Gastroesophageal sphincter (tissue), 4 donors: ENCODE measurements at regions not wholly inside any gene's neighbourhood (a gene's known extent, or its start where the extent isn't known, plus 50 kb on each side); places are given as distances from the start of the nearest gene placed in this dataset.

Experiments used
- ATAC-seq: fragments of 150-250 bp; one replicate; pipeline ENCODE4 v1.9.1; 2016; ENCODE audit warnings: mild to moderate bottlenecking, moderate library complexity
- H3K27ac ChIP-seq, 4 donors: fragments of 200-600 bp; sonication (generic) in 3 of 4; 1 replicate in 3 of 4; 2 replicates in 1 of 4; pipeline ENCODE4 v1.5.1; 2016 to 2019
- H3K27me3 ChIP-seq: fragments of 200-600 bp; sonication (generic); one replicate; pipeline ENCODE4 v1.5.1; 2019
- H3K36me3 ChIP-seq, 2 donors: fragments of 200-600 bp; sonication (generic); one replicate each; pipeline ENCODE4 v1.5.1; 2019; ENCODE audit warnings: control low read depth in 1 of 2
- H3K4me1 ChIP-seq, 3 donors: fragments of 200-600 bp; sonication (generic); 1 replicate in 2 of 3; 2 replicates in 1 of 3; pipeline ENCODE4 v1.5.1; 2016 to 2019; ENCODE audit warnings: control low read depth in 2 of 3
- H3K4me3 ChIP-seq, 2 donors: fragments of 200-600 bp; sonication (generic); one replicate each; pipeline ENCODE4 v1.5.1; 2019; ENCODE audit warnings: mild to moderate bottlenecking in 1 of 2, moderate library complexity in 1 of 2
- H3K9me3 ChIP-seq, 3 donors: fragments of 200-600 bp; sonication (generic); one replicate each; pipeline ENCODE4 v1.5.1; 2017 to 2019; ENCODE audit warnings: control low read depth in 2 of 3
- CTCF ChIP-seq, 4 experiments: fragments of 200-600 bp in 2 of 4; fragments of 450-650 bp in 2 of 4; sonication (generic) in 1 of 4; IDR thresholded peaks; one replicate each; pipeline ENCODE4 v1.5.1; 2017 to 2019; ENCODE audit warnings: antibody characterized with exemption in 4 of 4, mild to moderate bottlenecking in 2 of 4, moderate library complexity in 2 of 4
- EP300 ChIP-seq: sonication (generic); formaldehyde crosslinking; IDR thresholded peaks from one replicate; pipeline ENCODE4 v1.6.1; 2017; ENCODE audit warnings: antibody characterized with exemption, mild to moderate bottlenecking
- POLR2A ChIP-seq, 2 donors: fragments of 450-650 bp; IDR thresholded peaks; one replicate each; pipeline ENCODE4 v1.6.1; 2017; ENCODE audit warnings: antibody characterized with exemption in 2 of 2, mild to moderate bottlenecking in 2 of 2, moderate library complexity in 1 of 2
- POLR2AphosphoS5 ChIP-seq: sonication (generic); formaldehyde crosslinking; IDR thresholded peaks from one replicate; pipeline ENCODE4 v1.6.1; 2017; ENCODE audit warnings: antibody characterized with exemption
- WGBS, 2 donors: methylation state at CpG; one replicate each; pipeline ENCODE4 v1.1.5; 2018; ENCODE audit warnings: low coverage in 1 of 2; 5-methylcytosine and 5-hydroxymethylcytosine counted together

GRCh38 chr15:62874959-62875625 lies 167.5 kb upstream of the TPM1 start:
- ATAC-seq, result peak; percentile 80
- Histone ChIP-seq H3K27ac (peak overlapping the region; percentile 77 to 90 (median 88)), H3K4me1 (peaks cover 3 to 65% (median 4%) of the 10 kb centered on the region in 3 donors), H3K36me3 (no peaks in the 10 kb centered on the region), H3K9me3 (no peaks in the 10 kb centered on the region), H3K27me3 (no peaks in the 10 kb centered on the region), H3K4me3 (peak overlapping the region in 1 of 2 donors; percentile 33)
- no peak for TF ChIP-seq EP300
- peak; percentile 83 for TF ChIP-seq POLR2AphosphoS5
- no peak for TF ChIP-seq CTCF (IDR thresholded peaks at IDR 0.05)
- WGBS, 2 donors, result 31 to 41% methylated on average over 3 to 6 of the region's 13 CpGs

DNA sequence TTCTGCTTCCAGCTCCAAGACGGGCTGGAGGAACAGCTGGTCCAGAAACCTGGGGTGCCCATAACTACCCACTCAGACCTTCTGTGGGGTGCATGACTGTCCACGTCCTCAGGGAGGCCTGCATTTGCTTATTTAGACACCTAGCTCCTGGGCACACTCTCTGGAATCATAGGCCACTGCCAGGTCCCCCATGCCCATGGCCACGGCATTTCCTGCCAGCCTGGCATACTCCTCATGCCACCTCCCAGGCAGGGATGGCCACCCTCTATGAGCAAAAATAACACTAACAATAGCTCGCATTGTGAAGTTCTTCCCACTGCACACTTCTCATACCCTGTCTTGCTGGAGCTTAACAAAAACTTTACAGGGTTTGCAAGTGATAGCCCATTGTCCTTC lies 166.9 kb upstream of the TPM1 start:
- Histone ChIP-seq H3K27ac (peak overlapping the region; percentile 77 to 90 (median 88)), H3K4me1 (peaks cover 3 to 71% (median 4%) of the 10 kb centered on the region in 3 donors), H3K9me3 (no peaks in the 10 kb centered on the region), H3K36me3 (no peaks in the 10 kb centered on the region), H3K27me3 (no peaks in the 10 kb centered on the region), H3K4me3 (peak overlapping the region in 1 of 2 donors; percentile 33)
- peak; percentile 23 for ATAC-seq
- TF ChIP-seq POLR2AphosphoS5 (no peak), EP300 (no peak), POLR2A (IDR thresholded peaks at IDR 0.05) (no peak), CTCF (IDR thresholded peaks at IDR 0.05) (no peak)
- 30 to 63% methylated on average over 2 to 3 of the region's 4 CpGs for WGBS, 2 donors

GRCh38 chr15:62877276-62877857 lies 165.2 kb upstream of the TPM1 start:
- Histone ChIP-seq H3K27ac (peak overlapping the region; percentile 61 to 88 (median 82)), H3K4me3 (no peak overlapping the region), H3K4me1 (peaks cover 3 to 75% (median 4%) of the 10 kb centered on the region in 3 donors), H3K9me3 (no peaks in the 10 kb centered on the region), H3K36me3 (no peaks in the 10 kb centered on the region), H3K27me3 (no peaks in the 10 kb centered on the region)
- WGBS, 2 donors, result 84 to 100% methylated on average over 3 to 5 of the region's 9 CpGs
- TF ChIP-seq CTCF (IDR thresholded peaks at IDR 0.05) (no peak), POLR2A (IDR thresholded peaks at IDR 0.05) (no peak), EP300 (no peak), POLR2AphosphoS5 (no peak)
- no peak for ATAC-seq

DNA sequence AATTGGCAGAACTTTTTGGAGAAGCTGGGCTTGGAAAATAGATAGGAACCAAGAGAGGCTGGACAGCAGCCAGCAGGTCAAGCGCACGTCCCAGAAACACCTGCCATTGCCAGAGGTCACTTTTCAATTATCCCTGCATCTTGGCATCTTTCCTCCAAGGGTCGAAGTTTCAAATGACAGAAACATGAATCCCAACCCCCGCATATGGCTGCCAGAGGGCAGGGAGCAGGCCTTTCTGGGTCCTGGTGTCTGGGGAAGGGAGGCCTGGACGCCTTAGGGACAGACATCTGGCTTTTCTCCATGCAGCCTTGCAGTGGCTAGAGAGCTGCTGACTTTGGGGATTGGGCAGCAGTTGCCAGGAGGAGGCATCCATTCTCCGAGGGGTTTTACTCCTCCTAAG lies 164.5 kb upstream of the TPM1 start:
- Histone ChIP-seq H3K36me3 (no peaks in the 10 kb centered on the region), H3K4me3 (no peak overlapping the region), H3K4me1 (peaks cover 3 to 72% (median 4%) of the 10 kb centered on the region in 3 donors), H3K9me3 (no peaks in the 10 kb centered on the region), H3K27ac (peak overlapping the region; percentile 18 to 88 (median 74)), H3K27me3 (no peaks in the 10 kb centered on the region)
- no peak for ATAC-seq
- WGBS, 2 donors, result 35 to 59% methylated on average over 3 to 6 of the region's 6 CpGs
- no peak for TF ChIP-seq CTCF (IDR thresholded peaks at IDR 0.05)
- TF ChIP-seq EP300, result no peak
- TF ChIP-seq POLR2AphosphoS5, result no peak
- TF ChIP-seq POLR2A (IDR thresholded peaks at IDR 0.05), result no peak

DNA sequence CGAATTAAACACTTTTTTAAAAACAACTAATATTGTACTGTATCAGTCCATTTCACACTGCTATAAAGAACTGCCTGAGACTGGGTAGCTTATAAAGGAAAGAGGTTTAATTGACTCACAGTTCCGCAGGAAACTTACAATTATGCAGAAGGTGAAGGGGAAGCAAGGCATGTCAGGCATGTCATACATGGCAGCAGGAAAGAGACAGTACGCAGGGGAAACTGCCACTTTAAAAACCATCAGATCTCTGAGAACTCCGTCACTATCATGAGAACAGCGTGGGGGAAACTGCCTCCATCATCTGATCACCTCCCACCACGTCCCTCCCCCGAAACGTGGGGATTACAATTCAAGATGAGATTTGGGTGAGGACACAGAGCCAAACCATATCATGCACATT lies 162.8 kb upstream of the TPM1 start:
- H3K4me1 ChIP-seq, result peaks cover 4 to 72% (median 8%) of the 10 kb centered on the region in 3 donors
- TF ChIP-seq EP300 (no peak), CTCF (IDR thresholded peaks at IDR 0.05) (no peak), POLR2A (IDR thresholded peaks at IDR 0.05) (no peak), POLR2AphosphoS5 (no peak)
- no peaks in the 10 kb centered on the region for H3K36me3 ChIP-seq
- WGBS, 2 donors, result 36 to 40% methylated on average over 7 to 8 of the region's 8 CpGs
- H3K27me3 ChIP-seq, result no peaks in the 10 kb centered on the region
- H3K9me3 ChIP-seq, result no peaks in the 10 kb centered on the region
- peak overlapping the region; percentile 3 to 88 (median 78) for H3K27ac ChIP-seq
- no peak for ATAC-seq
- peak overlapping the region; percentile 0 to 13 for H3K4me3 ChIP-seq
